ENCODE measurements at regions not wholly inside any gene's neighbourhood (a gene's known extent, or its start where the extent isn't known, plus 50 kb on each side); places are given as distances from the start of the nearest gene placed in this dataset.

DNA sequence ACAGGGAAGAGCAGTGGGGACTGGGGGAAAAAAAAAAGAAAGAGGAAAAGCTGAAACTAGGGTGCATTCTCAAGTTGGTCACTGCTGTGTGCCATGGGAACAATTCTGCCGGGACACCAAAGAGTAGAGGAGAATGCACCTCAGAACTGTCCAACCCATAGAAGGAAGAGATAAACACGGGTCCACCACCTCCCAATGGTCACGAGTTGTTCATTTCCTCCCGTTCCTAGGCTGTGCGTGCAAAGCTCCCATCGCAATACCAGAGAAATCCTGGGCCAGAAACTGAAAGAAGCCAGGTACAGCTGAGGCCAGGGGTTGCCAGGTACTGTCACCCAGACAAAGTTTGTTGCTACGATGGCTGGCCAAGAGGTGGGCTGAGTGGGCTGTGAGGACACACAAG, 236.9 kb upstream of the ANKRD55 start:
- TF ChIP-seq, protein P1, sequence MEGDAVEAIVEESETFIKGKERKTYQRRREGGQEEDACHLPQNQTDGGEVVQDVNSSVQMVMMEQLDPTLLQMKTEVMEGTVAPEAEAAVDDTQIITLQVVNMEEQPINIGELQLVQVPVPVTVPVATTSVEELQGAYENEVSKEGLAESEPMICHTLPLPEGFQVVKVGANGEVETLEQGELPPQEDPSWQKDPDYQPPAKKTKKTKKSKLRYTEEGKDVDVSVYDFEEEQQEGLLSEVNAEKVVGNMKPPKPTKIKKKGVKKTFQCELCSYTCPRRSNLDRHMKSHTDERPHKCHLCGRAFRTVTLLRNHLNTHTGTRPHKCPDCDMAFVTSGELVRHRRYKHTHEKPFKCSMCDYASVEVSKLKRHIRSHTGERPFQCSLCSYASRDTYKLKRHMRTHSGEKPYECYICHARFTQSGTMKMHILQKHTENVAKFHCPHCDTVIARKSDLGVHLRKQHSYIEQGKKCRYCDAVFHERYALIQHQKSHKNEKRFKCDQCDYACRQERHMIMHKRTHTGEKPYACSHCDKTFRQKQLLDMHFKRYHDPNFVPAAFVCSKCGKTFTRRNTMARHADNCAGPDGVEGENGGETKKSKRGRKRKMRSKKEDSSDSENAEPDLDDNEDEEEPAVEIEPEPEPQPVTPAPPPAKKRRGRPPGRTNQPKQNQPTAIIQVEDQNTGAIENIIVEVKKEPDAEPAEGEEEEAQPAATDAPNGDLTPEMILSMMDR (conservative IDR thresholded peaks at IDR 0.05; ENCODE audit: low read length): no peak
- TF ChIP-seq EZH2phosphoT487 (IDR thresholded peaks at IDR 0.05; ENCODE audit: borderline replicate concordance): no peak

All from Loucy (cell line).